ENCODE measurements at regions not wholly inside any gene's neighbourhood (a gene's known extent, or its start where the extent isn't known, plus 50 kb on each side); places are given as distances from the start of the nearest gene placed in this dataset.

GRCh38 chr5:10876006-10876744, 115.1 kb upstream of the DAP start:
- peak; percentile 78 for DNase-seq (ENCODE audit: low read depth)

- peak; percentile 94 for DNase-seq (ENCODE audit: low read depth)
Observed at GRCh38 chr5:10875201-10875768, 114.3 kb upstream of the DAP start.

- DNase-seq (ENCODE audit: low read depth), result no peak
Observed at GRCh38 chr5:10874541-10874940, 113.5 kb upstream of the DAP start.

DNA sequence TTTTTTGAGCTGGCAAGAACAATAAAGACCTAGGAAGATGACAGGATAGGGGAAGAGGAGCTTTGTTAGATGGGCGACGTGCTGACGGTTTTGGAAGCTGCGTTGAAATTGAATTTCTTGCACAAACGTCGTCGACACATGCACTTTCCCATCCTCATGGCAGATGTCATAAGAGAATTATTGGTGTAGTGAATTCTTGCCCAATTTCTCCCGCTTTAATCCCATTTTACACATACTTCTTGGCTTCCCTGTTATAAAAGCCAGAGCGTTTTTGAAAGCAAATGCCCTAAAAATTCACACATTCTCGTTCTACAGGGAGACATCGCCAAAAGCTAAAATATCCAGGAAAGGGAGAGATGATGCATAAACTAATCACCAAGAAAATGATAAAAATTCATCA, 109.8 kb upstream of the DAP start:
- no peak for DNase-seq (ENCODE audit: low read depth)

DNA sequence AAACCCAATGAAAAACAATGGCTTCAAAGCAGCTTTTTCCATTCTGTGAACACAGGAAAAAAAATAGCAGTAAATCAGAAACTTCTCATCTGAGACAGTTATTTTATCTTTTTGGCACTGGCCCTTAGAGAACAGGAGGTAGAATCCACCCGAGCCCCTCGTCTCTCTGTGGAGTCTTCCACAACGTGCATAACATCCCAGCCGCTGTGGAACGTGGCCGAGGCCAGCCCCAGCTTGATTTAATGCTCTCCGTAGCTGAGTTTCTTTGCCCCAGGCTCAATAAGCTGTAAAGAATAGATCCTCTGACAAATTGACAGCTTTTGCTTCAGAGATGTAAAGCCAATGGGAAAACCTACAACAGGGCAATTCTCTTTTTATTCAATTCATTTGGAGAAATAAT, 107.9 kb upstream of the DAP start:
- no peak for DNase-seq (ENCODE audit: low read depth)

- no peak for DNase-seq (ENCODE audit: low read depth)
Observed at GRCh38 chr5:10867389-10868303, 106.6 kb upstream of the DAP start.

- DNase-seq (ENCODE audit: low read depth), result peak; percentile 28
Observed at GRCh38 chr5:10866913-10867312, 105.9 kb upstream of the DAP start.

DNA sequence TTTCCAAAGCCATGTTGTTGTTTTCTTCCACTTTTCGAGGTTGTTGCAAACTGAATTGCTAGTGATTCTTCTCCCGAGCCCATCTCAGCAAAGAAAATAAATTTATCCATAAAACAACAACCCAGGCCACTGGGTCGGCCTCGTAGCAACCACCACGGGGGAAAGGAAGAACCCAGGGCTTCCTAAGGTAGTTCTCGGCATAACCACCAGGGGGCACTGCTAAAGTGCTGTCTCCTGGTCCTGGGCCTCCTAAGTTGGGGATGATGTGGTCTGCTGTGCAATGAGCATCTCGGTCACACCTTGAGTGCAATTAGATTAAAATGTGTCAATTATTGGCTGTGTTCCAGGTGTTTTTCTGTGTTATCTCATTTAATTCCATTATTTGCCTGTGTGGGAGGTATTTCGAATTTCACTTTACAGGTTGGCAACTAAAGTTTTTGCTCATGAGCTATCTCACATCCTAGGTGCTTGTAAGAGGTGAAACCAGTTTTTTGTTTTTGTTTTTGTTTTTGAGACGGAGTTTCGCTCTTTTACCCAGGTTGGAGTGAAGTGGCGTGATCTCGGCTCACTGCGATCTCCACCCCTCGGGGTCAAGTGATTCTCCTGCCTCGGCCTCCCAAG, 102.8 kb upstream of the DAP start:
- DNase-seq (ENCODE audit: low read depth), result peak; percentile 74

- DNase-seq (ENCODE audit: low read depth), result no peak
Observed at GRCh38 chr5:10862085-10862484, 101.1 kb upstream of the DAP start.

- DNase-seq (ENCODE audit: low read depth), result no peak
Observed at GRCh38 chr5:10861423-10861790, 100.4 kb upstream of the DAP start.

DNA sequence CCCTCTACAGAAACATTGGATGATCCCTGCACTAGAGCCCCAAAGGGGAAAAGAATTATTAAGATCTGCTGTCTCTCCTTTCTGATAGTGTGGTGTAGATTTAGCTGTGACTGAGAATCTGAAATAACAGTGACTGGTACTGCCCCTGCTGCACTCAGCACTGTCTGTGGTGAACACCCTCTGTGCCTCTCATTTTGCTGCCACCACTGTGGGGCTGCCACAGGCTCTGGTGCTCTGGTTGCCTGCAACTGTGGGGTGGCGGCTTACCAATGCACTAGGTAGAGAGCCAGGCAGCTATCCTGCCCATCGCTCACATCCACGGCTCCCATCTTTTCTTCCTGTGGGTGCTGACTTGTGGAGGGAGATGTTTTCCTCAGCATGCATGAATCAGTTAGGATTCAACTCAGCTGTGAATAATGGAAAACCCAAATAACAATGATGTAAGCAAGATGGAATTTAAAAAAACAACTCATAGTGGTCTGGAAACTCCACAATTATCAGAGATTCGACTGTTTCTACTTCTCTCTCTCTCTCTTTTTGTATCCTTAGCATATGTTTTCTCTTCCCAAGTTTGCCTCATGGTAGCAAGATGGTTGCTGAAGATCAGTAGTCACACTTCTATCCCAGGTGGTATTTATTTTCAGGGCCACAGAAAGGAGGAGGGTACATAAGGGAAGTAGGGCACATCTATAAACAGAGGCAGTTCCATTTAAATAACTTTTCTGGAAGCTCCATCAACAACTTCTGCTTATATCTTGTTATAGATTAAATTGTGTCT, 99.8 kb upstream of the DAP start:
- peak; percentile 61 for DNase-seq (ENCODE audit: low read depth)

DNA sequence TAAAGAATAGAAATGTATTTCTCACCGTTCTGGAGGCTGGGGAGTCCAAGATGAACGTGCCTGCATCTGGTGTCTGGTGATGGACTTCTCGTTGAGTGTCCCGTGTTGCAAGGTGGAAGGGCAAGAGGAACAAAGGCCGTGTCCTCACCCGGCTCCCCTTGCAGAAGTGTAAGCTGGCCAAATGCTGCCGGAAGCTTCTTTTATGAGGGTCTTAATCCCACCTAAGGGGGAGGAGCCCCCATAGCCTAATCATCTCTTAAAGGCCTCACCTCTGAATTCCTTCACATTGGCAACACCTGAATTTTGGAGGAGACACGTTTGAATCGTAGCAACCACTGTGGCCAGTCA, 99.1 kb upstream of the DAP start:
- DNase-seq (ENCODE audit: low read depth), result no peak

- DNase-seq (ENCODE audit: low read depth), result no peak
Observed at GRCh38 chr5:10859393-10860195, 98.6 kb upstream of the DAP start.

DNA sequence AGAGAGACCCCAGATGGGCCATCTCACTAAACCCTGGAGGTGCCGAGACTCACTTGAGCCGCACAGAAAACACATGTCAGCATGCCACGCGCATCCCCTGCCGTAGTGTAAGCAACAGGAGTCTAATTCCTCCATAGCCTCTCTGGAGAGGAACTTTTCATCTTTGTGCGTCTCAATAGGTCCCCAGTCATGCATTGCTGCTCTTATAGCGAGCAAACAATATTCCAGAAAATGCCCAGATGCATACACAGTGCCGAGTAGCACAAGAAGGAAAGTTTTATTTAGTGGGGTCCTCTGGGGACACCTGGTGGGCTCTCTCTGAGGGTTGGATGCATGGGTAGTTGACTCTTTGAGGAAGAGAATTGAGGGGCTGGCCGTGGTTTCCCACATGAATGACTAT, 97.9 kb upstream of the DAP start:
- DNase-seq (ENCODE audit: low read depth), result no peak

DNA sequence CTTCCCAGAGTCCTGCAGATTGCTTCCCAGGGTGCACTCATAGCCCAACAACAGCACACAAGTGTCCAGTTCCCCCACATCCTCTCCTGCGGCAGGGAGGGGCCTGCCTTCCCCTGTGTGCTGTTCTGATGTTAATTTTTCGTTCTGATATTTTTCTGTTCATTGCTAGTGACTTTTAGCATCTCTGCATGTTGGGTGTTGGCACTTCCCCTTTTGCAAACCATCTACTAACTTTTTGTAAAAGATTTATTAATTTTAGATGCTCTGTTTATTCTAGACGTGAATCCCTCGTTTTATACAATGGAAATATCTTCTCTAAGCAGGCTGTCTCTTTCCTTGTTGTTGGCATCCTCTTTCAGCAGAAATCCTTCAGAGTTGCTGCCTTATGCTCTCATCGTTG, 97.3 kb upstream of the DAP start:
- no peak for DNase-seq (ENCODE audit: low read depth)

- DNase-seq (ENCODE audit: low read depth), result no peak
Observed at GRCh38 chr5:10857338-10857733, 96.3 kb upstream of the DAP start.

GRCh38 chr5:10856683-10857337, 95.8 kb upstream of the DAP start:
- peak; percentile 76 for DNase-seq (ENCODE audit: low read depth)

- no peak for DNase-seq (ENCODE audit: low read depth)
Observed at GRCh38 chr5:10856071-10856470, 95.0 kb upstream of the DAP start.

- peak; percentile 78 for DNase-seq (ENCODE audit: low read depth)
Observed at GRCh38 chr5:10854506-10855277, 93.7 kb upstream of the DAP start.

All from HT1080 (cell line).